Esophagus (tissue), 2 donors: ENCODE measurements at regions not wholly inside any gene's neighbourhood (a gene's known extent, or its start where the extent isn't known, plus 50 kb on each side); places are given as distances from the start of the nearest gene placed in this dataset.

Source experiments
- H3K27ac ChIP-seq, 2 donors: one replicate each; pipeline ENCODE4 v1.5.1; 2013; ENCODE audit warnings: low read depth in 2 of 2, mild to moderate bottlenecking in 2 of 2, inconsistent platforms in 1 of 2, low read length in 1 of 2, moderate library complexity in 1 of 2
- H3K27me3 ChIP-seq, 2 donors: one replicate each; pipeline ENCODE4 v1.6.1; 2013; ENCODE audit warnings: low read length in 2 of 2, control low read depth in 1 of 2, mild to moderate bottlenecking in 1 of 2; ENCODE audit not compliant: insufficient read depth in 2 of 2, control insufficient read depth in 1 of 2
- H3K36me3 ChIP-seq, 2 donors: one replicate each; pipeline ENCODE4 v1.6.1; 2013; ENCODE audit warnings: low read length in 1 of 2; ENCODE audit not compliant: control insufficient read depth in 2 of 2, insufficient read depth in 2 of 2
- H3K4me1 ChIP-seq, 2 donors: one replicate each; pipeline ENCODE4 v1.6.1; 2013; ENCODE audit warnings: low read length in 1 of 2; ENCODE audit not compliant: control insufficient read depth in 2 of 2, insufficient read depth in 2 of 2
- H3K4me3 ChIP-seq, 2 donors: one replicate each; pipeline ENCODE4 v1.5.1; 2013; ENCODE audit warnings: low read length in 2 of 2, mild to moderate bottlenecking in 2 of 2, low read depth in 1 of 2, moderate library complexity in 1 of 2
- H3K9me3 ChIP-seq, 2 donors: one replicate each; pipeline ENCODE4 v1.6.1; 2013; ENCODE audit warnings: mild to moderate bottlenecking in 2 of 2, low read depth in 1 of 2, low read length in 1 of 2, moderate library complexity in 1 of 2; ENCODE audit not compliant: control insufficient read depth in 2 of 2, insufficient read depth in 1 of 2
- WGBS, 2 donors: extraction: QIAGEN DNeasy Blood & Tissue Kit; methylation state at CpG; one replicate each; pipeline ENCODE4 v1.1.7; 2013; 5-methylcytosine and 5-hydroxymethylcytosine counted together
- donor health status: healthy with polysubstance abuse.
- donor health status: Bipolar disorder and iron deficiency.

DNA sequence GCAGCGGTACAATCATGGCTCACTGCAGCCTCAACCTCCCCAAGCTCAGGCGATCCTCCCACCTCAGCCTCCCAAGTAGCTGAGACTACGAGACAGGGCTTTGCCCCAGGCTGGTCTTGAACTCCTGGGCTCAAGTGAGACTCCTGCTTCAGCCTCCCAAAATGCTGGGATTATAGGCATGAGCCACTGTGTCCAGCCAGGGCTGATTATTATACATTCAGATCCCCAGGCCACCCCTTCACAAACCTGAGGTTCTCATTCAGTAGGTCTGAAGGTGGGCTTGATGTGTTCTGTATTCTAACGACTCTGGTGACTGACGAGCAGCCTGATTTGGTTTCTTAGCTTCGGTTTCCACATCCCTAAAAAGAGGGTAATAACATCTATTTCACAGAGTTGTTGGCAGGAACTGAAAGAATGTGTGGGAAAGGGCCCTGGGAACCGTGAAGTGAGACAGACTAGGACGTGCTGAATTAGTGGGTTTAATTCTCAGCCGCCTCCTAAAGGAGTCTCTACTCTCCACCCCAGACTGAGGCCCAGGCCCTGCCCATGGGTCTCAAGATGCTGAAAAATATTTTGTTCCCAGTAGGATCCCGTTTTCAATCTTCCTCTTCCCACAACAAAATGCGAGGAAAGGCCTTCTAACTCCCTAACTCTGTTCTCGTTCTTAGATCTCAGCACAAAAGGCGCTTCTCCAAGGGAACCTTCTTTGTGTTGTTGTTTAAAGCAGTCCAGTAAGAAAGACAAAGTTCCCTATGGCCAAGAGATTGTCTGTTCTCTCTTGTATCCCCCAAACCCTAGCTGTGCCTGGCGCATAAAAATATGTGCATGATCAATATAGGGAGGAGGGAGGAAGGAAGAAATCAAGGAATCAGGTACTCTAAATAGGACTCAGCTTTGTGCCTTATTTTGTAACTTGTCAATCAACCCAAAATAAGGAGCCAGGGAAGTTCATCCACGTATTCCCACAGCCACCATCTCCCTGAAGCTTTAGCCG, 210.0 kb upstream of the TOPAZ1 start:
- Histone ChIP-seq H3K4me1 (no peaks in the 10 kb centered on the region), H3K36me3 (no peaks in the 10 kb centered on the region), H3K27me3 (no peaks in the 10 kb centered on the region), H3K27ac (no peak overlapping the region), H3K4me3 (no peak overlapping the region), H3K9me3 (no peaks in the 10 kb centered on the region)
- 78 to 82% methylated on average over 16 of the region's 16 CpGs for WGBS, 2 donors

GRCh38 chr3:44032487-44032886, 209.2 kb upstream of the TOPAZ1 start:
- no peaks in the 10 kb centered on the region for H3K27me3 ChIP-seq
- H3K4me3 ChIP-seq = no peak overlapping the region
- 79 to 80% methylated on average over 3 of the region's 3 CpGs for WGBS, 2 donors
- H3K9me3 ChIP-seq = no peaks in the 10 kb centered on the region
- H3K36me3 ChIP-seq = no peaks in the 10 kb centered on the region
- H3K4me1 ChIP-seq = no peaks in the 10 kb centered on the region
- no peak overlapping the region for H3K27ac ChIP-seq

GRCh38 chr3:44033123-44033522, 208.6 kb upstream of the TOPAZ1 start:
- 71 to 73% methylated on average over 2 of the region's 2 CpGs for WGBS, 2 donors
- no peaks in the 10 kb centered on the region for H3K27me3 ChIP-seq
- H3K4me3 ChIP-seq = no peak overlapping the region
- H3K27ac ChIP-seq = no peak overlapping the region
- H3K9me3 ChIP-seq = no peaks in the 10 kb centered on the region
- H3K36me3 ChIP-seq = no peaks in the 10 kb centered on the region
- no peaks in the 10 kb centered on the region for H3K4me1 ChIP-seq

GRCh38 chr3:44036850-44037249, 204.8 kb upstream of the TOPAZ1 start:
- 77 to 90% methylated on average over 5 of the region's 5 CpGs for WGBS, 2 donors
- Histone ChIP-seq H3K4me3 (no peak overlapping the region), H3K36me3 (no peaks in the 10 kb centered on the region), H3K4me1 (no peaks in the 10 kb centered on the region), H3K27me3 (no peaks in the 10 kb centered on the region), H3K9me3 (no peaks in the 10 kb centered on the region), H3K27ac (no peak overlapping the region)

GRCh38 chr3:44039006-44039405, 202.7 kb upstream of the TOPAZ1 start:
- H3K4me1 ChIP-seq = no peaks in the 10 kb centered on the region
- no peaks in the 10 kb centered on the region for H3K9me3 ChIP-seq
- H3K27ac ChIP-seq = no peak overlapping the region
- no peaks in the 10 kb centered on the region for H3K36me3 ChIP-seq
- WGBS, 2 donors = 74 to 77% methylated on average over 2 of the region's 2 CpGs
- no peak overlapping the region for H3K4me3 ChIP-seq
- H3K27me3 ChIP-seq = no peaks in the 10 kb centered on the region

DNA sequence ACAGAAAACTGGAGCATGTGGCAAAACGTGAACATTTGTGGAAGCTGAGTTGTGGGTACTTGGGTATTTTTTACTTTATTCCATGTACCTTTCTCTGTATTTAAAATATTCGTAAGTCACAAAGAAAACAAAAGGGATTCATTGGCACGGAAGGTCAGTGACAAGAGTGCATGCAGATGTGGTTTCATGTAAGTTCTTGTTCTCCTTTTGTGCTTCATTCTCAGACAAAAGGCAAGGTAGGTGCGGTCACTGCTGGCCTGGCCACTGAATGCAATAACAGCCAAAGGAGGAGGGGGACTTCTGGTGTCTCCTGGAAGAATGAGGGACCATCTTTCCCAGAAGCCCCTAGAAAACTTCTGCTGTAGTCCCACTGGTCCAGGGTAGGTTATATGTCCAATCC, 200.0 kb upstream of the TOPAZ1 start:
- Histone ChIP-seq H3K36me3 (no peaks in the 10 kb centered on the region), H3K4me1 (no peaks in the 10 kb centered on the region), H3K27ac (no peak overlapping the region), H3K9me3 (no peaks in the 10 kb centered on the region), H3K4me3 (no peak overlapping the region), H3K27me3 (no peaks in the 10 kb centered on the region)
- WGBS, 2 donors = 53 to 77% methylated on average over 4 of the region's 4 CpGs

DNA sequence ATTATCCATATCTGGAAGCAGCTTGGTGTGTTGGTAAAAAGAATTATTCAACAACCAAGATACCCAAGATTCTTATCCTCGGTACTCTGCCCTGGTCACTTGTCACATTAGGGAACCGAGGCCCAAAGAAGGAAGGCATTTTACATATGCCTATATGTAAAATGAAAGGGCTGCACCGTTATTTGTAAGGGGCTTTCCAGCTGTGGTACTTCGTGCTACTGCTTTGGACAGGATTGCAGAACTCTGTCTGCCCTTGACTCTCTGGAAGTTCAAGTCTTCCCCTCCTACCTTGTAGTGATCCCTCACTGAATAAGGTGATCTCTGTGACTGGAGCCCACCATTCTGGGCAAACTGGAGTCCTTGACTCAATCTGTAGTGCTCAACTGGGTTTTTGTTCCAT, 198.9 kb upstream of the TOPAZ1 start:
- H3K27ac ChIP-seq = no peak overlapping the region
- 69 to 81% methylated on average over 4 of the region's 4 CpGs for WGBS, 2 donors
- no peaks in the 10 kb centered on the region for H3K36me3 ChIP-seq
- no peaks in the 10 kb centered on the region for H3K9me3 ChIP-seq
- H3K27me3 ChIP-seq = no peaks in the 10 kb centered on the region
- H3K4me3 ChIP-seq = no peak overlapping the region
- H3K4me1 ChIP-seq = no peaks in the 10 kb centered on the region

GRCh38 chr3:44045476-44046275, 196.0 kb upstream of the TOPAZ1 start:
- H3K36me3 ChIP-seq = no peaks in the 10 kb centered on the region
- 39% methylated on average over 4 of the region's 4 CpGs for WGBS, 2 donors
- no peak overlapping the region for H3K27ac ChIP-seq
- no peaks in the 10 kb centered on the region for H3K9me3 ChIP-seq
- no peaks in the 10 kb centered on the region for H3K4me1 ChIP-seq
- no peaks in the 10 kb centered on the region for H3K27me3 ChIP-seq
- H3K4me3 ChIP-seq = no peak overlapping the region

GRCh38 chr3:44047796-44048195, 193.9 kb upstream of the TOPAZ1 start:
- no peaks in the 10 kb centered on the region for H3K4me1 ChIP-seq
- H3K9me3 ChIP-seq = peaks cover 0 to 2% of the 10 kb centered on the region in 2 donors
- no peak overlapping the region for H3K4me3 ChIP-seq
- 64 to 74% methylated on average over 3 of the region's 3 CpGs for WGBS, 2 donors
- no peak overlapping the region for H3K27ac ChIP-seq
- no peaks in the 10 kb centered on the region for H3K27me3 ChIP-seq
- no peaks in the 10 kb centered on the region for H3K36me3 ChIP-seq
